Stimulated activated CD4-positive, alpha-beta T cell treated with anti-CD3 and anti-CD28 coated beads, Interleukin-2, amount 100 ng/mL, for 24 hours (primary cell): ENCODE measurements at regions not wholly inside any gene's neighbourhood (a gene's known extent, or its start where the extent isn't known, plus 50 kb on each side); places are given as distances from the start of the nearest gene placed in this dataset.
"Not testable (repeated sequence)": the region's sequence is repeated elsewhere in the genome, so short reads cannot be mapped to it uniquely, and the experiment has no call there.

Experiments used
- DNase-seq, 2 donors: peaks; one replicate each; pipeline ENCODE4 v3.0.0-alpha.2; 2020

GRCh38 chr10:21363092-21363730, 162.3 kb downstream of the SKIDA1 start:
- DNase-seq = no peak

GRCh38 chr10:21359202-21359601, 166.3 kb downstream of the SKIDA1 start:
- no peak for DNase-seq

DNA sequence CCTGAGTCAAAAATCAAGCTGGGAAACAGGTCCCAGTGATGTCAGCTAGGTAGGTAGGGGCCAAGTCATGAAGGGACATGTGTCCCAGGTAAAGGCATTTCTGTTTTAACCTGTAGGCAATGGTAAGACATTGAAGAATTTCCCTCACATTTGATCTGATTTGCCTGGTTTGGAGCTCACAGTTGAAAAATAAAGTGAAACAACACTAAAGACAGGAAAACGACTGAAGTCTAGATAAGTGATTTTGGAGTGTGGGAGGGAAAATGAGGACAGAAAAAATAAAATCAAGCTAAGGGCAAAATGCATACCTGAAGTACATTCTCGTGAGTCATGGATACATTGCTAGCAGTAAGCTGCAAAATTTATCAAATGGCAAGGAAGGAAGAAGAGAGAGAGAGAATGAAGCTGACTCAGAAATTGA, 169.9 kb downstream of the SKIDA1 start:
- DNase-seq = no peak

DNA sequence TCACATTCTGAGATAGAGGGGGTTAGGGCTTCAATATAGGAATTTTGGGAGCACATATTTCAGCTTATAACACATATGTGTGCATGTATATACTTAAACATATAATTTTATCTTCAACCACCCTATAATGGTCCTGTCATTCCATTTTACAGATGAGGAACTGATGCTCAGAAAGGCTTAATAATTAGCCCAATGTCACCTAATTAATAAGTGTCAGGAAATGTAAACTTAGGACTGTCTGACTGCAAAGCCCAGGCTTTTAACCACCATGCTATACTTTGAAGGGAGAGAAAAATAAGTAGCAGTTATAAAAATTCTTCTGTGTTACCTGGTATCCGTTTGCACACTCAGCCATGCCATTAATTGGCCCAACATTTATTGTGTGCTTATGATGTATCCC, 172.6 kb downstream of the SKIDA1 start:
- no peak for DNase-seq

DNA sequence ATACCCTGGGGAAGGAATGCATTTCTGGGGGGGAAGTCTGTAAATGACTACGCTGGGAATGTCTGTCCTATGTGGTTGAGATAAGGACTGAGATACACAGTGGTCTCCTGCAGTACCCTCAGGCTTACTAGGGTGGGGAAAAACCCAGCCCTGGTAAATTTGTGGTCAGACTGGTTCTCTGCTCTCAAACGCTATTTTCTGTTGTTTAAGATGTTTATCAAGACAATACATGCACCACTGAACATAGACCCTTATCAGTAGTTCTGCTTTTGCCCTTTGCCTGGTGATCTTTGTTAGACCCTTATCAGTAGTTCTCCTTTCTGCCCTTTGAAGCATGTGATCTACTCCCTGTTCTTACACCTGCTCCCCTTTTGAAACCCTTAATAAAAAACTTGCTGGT, 173.9 kb downstream of the SKIDA1 start:
- DNase-seq = not testable (repeated sequence)

DNA sequence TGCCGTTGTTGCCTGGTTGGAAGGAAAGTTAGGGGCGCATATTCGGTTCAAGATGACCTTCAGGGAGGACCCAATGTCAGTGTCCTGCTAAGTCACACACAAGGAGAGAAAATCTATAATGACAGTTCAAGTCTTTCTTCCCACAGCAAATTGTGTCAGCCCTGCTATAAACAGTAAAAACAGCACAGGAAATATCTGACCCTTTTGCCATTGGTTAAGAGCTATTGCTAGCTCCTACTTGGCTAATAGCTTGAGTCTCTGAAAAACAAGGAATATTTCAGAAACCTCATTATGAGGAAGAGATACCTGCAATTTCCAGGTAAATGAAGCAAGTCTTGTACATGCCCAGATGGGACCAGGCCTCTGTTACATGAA, 175.6 kb downstream of the SKIDA1 start:
- no peak for DNase-seq

- no peak for DNase-seq
Observed at GRCh38 chr10:21347785-21348170, 177.7 kb downstream of the SKIDA1 start.

DNA sequence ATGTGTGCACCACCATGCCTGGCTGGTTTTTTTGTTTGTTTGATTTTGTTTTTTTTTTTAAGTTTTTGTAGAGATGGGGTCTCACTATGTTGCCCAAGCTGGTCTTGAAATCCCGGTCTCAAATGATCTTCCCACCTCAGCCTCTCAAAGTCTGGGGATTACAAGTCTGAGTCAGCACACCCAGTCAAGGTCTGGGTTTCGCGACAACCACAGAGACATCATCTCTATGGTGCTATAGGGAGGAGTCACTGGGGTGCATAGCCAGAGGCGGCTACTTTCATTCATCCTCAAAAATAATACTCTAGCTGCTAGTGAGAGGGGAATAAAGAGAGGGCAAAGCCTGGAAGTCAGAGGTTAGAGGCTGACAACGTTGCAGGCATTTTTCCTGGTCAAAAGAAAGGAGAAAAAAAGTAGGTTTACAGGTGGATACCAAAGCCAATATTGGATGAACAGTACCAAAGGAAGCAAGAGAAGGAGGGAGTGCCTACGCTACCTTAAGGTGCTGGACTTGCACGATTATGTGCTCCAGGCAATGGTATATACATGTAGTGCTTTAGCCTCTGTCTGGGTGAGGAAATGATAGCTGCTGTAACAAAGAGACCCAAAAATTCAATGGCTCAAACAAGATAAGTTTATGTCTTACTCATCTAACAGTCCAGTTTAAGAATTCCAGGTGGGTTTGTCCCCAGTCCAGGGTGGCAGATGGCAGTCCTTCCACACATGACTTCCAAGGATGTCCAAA, 178.3 kb downstream of the SKIDA1 start:
- no peak for DNase-seq

DNA sequence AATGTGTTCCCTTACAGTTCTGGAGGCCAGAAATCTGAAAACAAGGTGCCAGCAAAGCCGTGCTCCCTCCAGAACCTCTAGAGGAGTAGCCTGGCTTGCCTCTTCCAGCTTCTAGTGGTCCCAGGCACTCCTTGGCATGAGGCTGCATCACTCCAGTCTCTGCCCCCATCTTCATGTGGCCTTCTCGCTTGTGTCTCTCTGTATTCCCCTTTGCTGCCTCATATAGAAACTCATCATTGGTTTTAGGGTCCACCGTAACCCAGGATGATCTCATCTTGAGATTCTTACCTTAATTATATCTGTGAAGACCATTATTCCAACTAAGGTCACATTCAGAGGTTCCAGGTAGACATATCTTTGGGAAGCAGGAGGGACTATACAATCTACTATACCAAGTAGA, 182.4 kb downstream of the SKIDA1 start:
- no peak for DNase-seq

- DNase-seq = not testable (repeated sequence)
Observed at GRCh38 chr10:21342499-21342898, 183.0 kb downstream of the SKIDA1 start.

GRCh38 chr10:21340331-21340730, 185.2 kb downstream of the SKIDA1 start:
- no peak for DNase-seq

- DNase-seq = no peak
Observed at GRCh38 chr10:21337171-21337792, 188.2 kb downstream of the SKIDA1 start.

GRCh38 chr10:21336476-21337170, 188.9 kb downstream of the SKIDA1 start:
- DNase-seq = peak in 1 of 2 donors; percentile 18

DNA sequence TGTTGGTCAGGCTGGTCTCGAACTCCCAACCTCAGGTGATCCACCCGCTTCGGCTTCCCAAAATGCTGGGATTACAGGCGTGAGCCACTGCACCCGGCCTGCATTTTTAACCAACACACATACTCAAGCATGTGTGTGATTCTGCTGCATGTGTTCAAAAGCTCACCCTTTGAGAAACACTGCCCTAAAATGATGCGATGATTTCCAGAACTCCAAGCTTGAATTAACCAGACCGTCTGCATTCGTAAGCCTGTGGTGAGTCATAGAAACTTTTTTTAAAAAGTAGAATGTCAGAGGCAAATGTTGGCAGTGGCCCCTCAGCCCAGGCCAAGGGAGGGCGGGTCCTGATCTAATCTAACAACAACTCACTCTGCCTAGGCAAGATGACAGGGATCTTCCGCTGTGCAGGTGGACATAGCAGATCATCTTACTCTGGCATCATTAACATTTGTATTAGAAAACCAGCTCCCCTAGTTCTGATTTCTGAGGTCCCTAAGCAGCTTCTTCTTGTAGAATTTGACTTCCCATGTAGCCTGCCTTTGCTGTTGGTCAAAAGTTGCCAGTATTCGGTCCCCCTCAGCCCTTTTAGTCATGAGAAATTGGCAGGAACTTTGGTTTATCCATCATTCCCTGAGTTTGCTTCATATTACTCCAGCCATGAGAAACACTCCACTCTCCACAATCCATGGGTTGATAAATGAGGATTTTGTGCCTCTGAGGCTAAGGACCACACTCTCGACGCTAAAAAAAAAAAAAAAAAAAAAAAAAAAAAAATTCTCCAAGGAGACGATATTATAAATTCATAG, 190.4 kb downstream of the SKIDA1 start:
- DNase-seq = no peak

DNA sequence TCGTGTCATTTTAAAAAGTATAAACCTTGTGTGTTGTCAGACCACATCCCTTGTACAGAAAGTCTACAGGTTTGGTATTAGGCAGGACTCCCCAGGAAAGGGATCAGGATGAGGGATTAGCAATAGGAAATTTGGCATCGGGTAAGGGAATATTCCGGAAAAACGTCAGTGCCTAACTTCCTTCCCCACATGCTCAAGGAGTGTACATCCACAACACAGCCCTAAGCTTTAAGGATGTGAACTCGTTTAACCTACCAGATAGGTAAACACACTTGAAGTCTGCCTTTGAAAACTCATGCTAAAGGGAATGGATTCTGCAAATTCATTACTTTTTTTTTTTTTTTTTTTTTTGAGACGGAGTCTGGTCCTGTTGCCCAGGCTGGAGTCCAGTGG, 194.9 kb downstream of the SKIDA1 start:
- DNase-seq = no peak

GRCh38 chr10:21329995-21330627, 195.4 kb downstream of the SKIDA1 start:
- DNase-seq = no peak

- no peak for DNase-seq
Observed at GRCh38 chr10:21327289-21327993, 198.0 kb downstream of the SKIDA1 start.

- peak in 1 of 2 donors; percentile 8 for DNase-seq
Observed at GRCh38 chr10:21326594-21327288, 198.7 kb downstream of the SKIDA1 start.

GRCh38 chr10:21318540-21319167, 206.8 kb downstream of the SKIDA1 start:
- no peak for DNase-seq

DNA sequence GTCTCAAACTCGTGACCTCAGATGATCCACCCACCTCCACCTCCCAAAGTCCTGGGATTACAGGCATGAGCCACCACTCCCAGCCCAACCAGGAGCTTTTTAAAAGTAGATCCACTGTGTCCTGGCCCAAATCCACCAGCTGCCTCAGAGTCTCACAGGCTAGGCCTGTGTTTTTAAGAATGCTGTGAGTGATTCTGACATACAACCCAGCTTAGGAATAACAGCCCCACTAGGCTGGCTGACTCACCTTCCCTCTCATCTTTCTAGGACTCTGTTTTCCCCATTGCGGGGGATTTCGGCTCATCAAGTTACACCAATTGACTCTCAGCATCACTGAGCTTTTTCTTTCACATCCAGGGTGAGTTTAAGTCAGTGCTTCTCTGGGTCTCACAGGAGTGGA, 207.6 kb downstream of the SKIDA1 start:
- DNase-seq = no peak
